HCT116 (cell line): ENCODE measurements at regions not wholly inside any gene's neighbourhood (a gene's known extent, or its start where the extent isn't known, plus 50 kb on each side); places are given as distances from the start of the nearest gene placed in this dataset.

ENCODE experiments used
- ATAC-seq: fragments of 200-7000 bp; cut with Tn5 transposase; 2 replicates; pipeline ENCODE4 v1.9.1; 2020; ENCODE audit warnings: mild to moderate bottlenecking, moderate library complexity
- BruUV-seq: library from RNA; stranded (reverse); fragments of 400-500 nt; replicated peaks from 2 replicates; lab custom pipeline; 2021; lab: Mats Ljungman, UMichigan
- CTCF ChIA-PET: fragments of 300-600 bp; sonication (Branson Sonifier 250); formaldehyde crosslinking; loops from one replicate; lab custom pipeline; 2021; ENCODE audit warnings: antibody characterized with exemption; lab: Charles Lee
- POLR2A ChIA-PET: fragments of 300-600, 350-600 bp; sonication (Branson Sonifier 250); formaldehyde crosslinking; loops from one replicate; lab custom pipeline; 2021; ENCODE audit warnings: antibody characterized with exemption; lab: Charles Lee
- RAD21 ChIA-PET, 2 experiments: fragments of 300-600 bp; sonication (Branson Sonifier 250); formaldehyde crosslinking; loops; one replicate each; lab custom pipeline; 2023; ENCODE audit warnings: low total read pairs in 2 of 2; ENCODE audit not compliant: uncharacterized antibody in 2 of 2, unreplicated experiment in 2 of 2, low non-redundant PET in 1 of 2; lab: Charles Lee
- DNase-seq: peaks from one replicate; pipeline ENCODE4 v3.0.0-alpha.2; 2010; ENCODE audit warnings: low read depth, low spot score
- H2AFZ ChIP-seq: fragments of 200-600 bp; shearing (Covaris generic), sonication (generic); 2 replicates; pipeline ENCODE4 v1.6.1; 2017; ENCODE audit warnings: low read depth, mixed run types, mixed read lengths, antibody characterized with exemption, low read length; ENCODE audit not compliant: poor library complexity, severe bottlenecking
- H3K27ac ChIP-seq: 2 replicates; pipeline ENCODE4 v1.5.1; 2012; ENCODE audit warnings: low read depth, low read length
- H3K27me3 ChIP-seq: fragments of 200-600 bp; sonication (generic); 2 replicates; pipeline ENCODE4 v1.6.1; 2016; ENCODE audit warnings: mixed run types, low read length, mixed read lengths; ENCODE audit not compliant: insufficient read depth
- H3K36me3 ChIP-seq, 2 experiments: fragments of 200-500 bp in 1 of 2; fragments of 200-600 bp in 1 of 2; sonication (Bioruptor generic) in 1 of 2; sonication (generic) in 1 of 2; 2 replicates each; pipeline versions ENCODE4 v1.5.1 to v1.6.1; 2014 to 2016; ENCODE audit warnings: low read length in 2 of 2, inconsistent platforms in 1 of 2, mixed read lengths in 1 of 2, mixed run types in 1 of 2; ENCODE audit not compliant: insufficient read depth in 2 of 2, control insufficient read depth in 1 of 2
- H3K4me1 ChIP-seq, 2 experiments: fragments of 200-600 bp in 1 of 2; sonication (generic) in 1 of 2; 2 replicates each; pipeline versions ENCODE4 v1.5.1 to v1.6.1; 2012 to 2017; ENCODE audit warnings: low read length in 2 of 2, inconsistent platforms in 1 of 2, mild to moderate bottlenecking in 1 of 2, mixed read lengths in 1 of 2, mixed run types in 1 of 2, moderate library complexity in 1 of 2; ENCODE audit not compliant: insufficient read depth in 2 of 2, control insufficient read depth in 1 of 2
- H3K4me2 ChIP-seq: fragments of 200-600 bp; sonication (generic); 2 replicates; pipeline ENCODE4 v1.6.1; 2017; ENCODE audit warnings: mixed run types, low read length, mixed read lengths
- H3K4me3 ChIP-seq, 2 experiments: fragments of 200-600 bp in 1 of 2; sonication (generic) in 1 of 2; replicated peaks in 1 of 2; 2 replicates each; pipeline ENCODE4 v1.5.1; 2011 to 2016; ENCODE audit warnings: low read length in 2 of 2, control low read depth in 1 of 2, low read depth in 1 of 2, mild to moderate bottlenecking in 1 of 2, mixed read lengths in 1 of 2, mixed run types in 1 of 2
- H3K79me2 ChIP-seq: fragments of 200-600 bp; sonication (generic); 2 replicates; pipeline ENCODE4 v1.6.1; 2017; ENCODE audit warnings: mild to moderate bottlenecking, mixed run types, low read length, moderate library complexity, mixed read lengths; ENCODE audit not compliant: insufficient read depth
- H3K9ac ChIP-seq: fragments of 200-600 bp; sonication (generic); 2 replicates; pipeline ENCODE4 v1.6.1; 2016; ENCODE audit warnings: low read length, mixed read lengths
- H3K9me2 ChIP-seq: fragments of 200-600 bp; sonication (generic), shearing (Covaris generic); 2 replicates; pipeline ENCODE4 v1.6.1; 2017; ENCODE audit warnings: mixed run types, mild to moderate bottlenecking, moderate library complexity; ENCODE audit not compliant: insufficient read depth
- H3K9me3 ChIP-seq, 2 experiments: fragments of 200-500 bp in 1 of 2; fragments of 200-600 bp in 1 of 2; sonication (Bioruptor generic) in 1 of 2; sonication (generic) in 1 of 2; 2 replicates each; pipeline ENCODE4 v1.6.1; 2014 to 2017; ENCODE audit warnings: low read length in 2 of 2, mixed read lengths in 2 of 2, inconsistent platforms in 1 of 2, low read depth in 1 of 2, mild to moderate bottlenecking in 1 of 2, mixed run types in 1 of 2, moderate library complexity in 1 of 2; ENCODE audit not compliant: control insufficient read depth in 1 of 2, insufficient read depth in 1 of 2
- H4K20me1 ChIP-seq: fragments of 200-600 bp; sonication (generic), shearing (Covaris generic); 2 replicates; pipeline ENCODE4 v1.6.1; 2017; ENCODE audit warnings: mixed run types, mild to moderate bottlenecking, moderate library complexity; ENCODE audit not compliant: insufficient read depth
- ATF3 ChIP-seq: IDR thresholded peaks from 2 replicates; pipeline ENCODE4 v1.6.1; 2012
- CEBPB ChIP-seq: IDR thresholded peaks from 2 replicates; pipeline ENCODE4 v1.6.1; 2012; ENCODE audit warnings: low read depth
- EZH2 ChIP-seq: fragments of 200-600 bp; sonication (generic); IDR thresholded peaks from 2 replicates; pipeline ENCODE4 v1.6.1; 2017; ENCODE audit warnings: antibody characterized with exemption, mixed run types
- EZH2phosphoT487 ChIP-seq: fragments of 200-600 bp; IDR thresholded peaks from 2 replicates; pipeline ENCODE4 v1.6.1; 2018; ENCODE audit warnings: antibody characterized with exemption, borderline replicate concordance
- FOSL1 ChIP-seq: IDR thresholded peaks from 2 replicates; pipeline ENCODE4 v1.6.1; 2012; ENCODE audit warnings: low read depth
- JUND ChIP-seq: IDR thresholded peaks from 2 replicates; pipeline ENCODE4 v1.6.1; 2012
- POLR2A ChIP-seq: IDR thresholded peaks from 2 replicates; pipeline ENCODE4 v1.7.0; 2011; ENCODE audit warnings: borderline replicate concordance; ENCODE audit not compliant: insufficient read depth, insufficient read length; ENCODE audit errors: extremely low read depth
- POLR2AphosphoS5 ChIP-seq: IDR thresholded peaks from 2 replicates; pipeline ENCODE4 v1.6.1; 2011; ENCODE audit warnings: mild to moderate bottlenecking, low read depth, low read length, moderate library complexity
- REST ChIP-seq: IDR thresholded peaks from 2 replicates; pipeline ENCODE4 v1.6.1; 2012; ENCODE audit warnings: low read depth
- SIN3A ChIP-seq: IDR thresholded peaks from 2 replicates; pipeline ENCODE4 v1.6.1; 2012; ENCODE audit warnings: low read depth
- SP1 ChIP-seq: IDR thresholded peaks from 2 replicates; pipeline ENCODE4 v1.6.1; 2012; ENCODE audit warnings: low read depth
- TCF7L2 ChIP-seq: IDR thresholded peaks from 2 replicates; pipeline ENCODE4 v1.7.0; 2011; ENCODE audit warnings: borderline replicate concordance, inconsistent platforms; ENCODE audit not compliant: insufficient read depth, insufficient read length; ENCODE audit errors: extremely low read depth
- ZBTB33 ChIP-seq: IDR thresholded peaks from 2 replicates; pipeline ENCODE4 v1.6.1; 2011; ENCODE audit warnings: mild to moderate bottlenecking, low read length, moderate library complexity; ENCODE audit not compliant: insufficient replicate concordance; ENCODE audit errors: extremely low read depth
- ZFX ChIP-seq: fragments of 450-650 bp; IDR thresholded peaks from 2 replicates; pipeline ENCODE4 v1.6.1; 2017
- ZNF274 ChIP-seq: fragments of 200-500 bp; sonication (Bioruptor generic); IDR thresholded peaks from 2 replicates; pipeline ENCODE4 v1.6.1; 2014; ENCODE audit warnings: mild to moderate bottlenecking, low read depth, low read length, inconsistent platforms
- intact Hi-C: fragments of 100-400 bp; cut with micrococcal nuclease; formaldehyde crosslinking; loops from 2 replicates; pipeline ENCODE4 v1.10.0; 2022

GRCh38 chr4:45043911-45044310, 317.6 kb upstream of the GNPDA2 start (continued):
- TF ChIP-seq ZBTB33 = no peak
- no peak for TF ChIP-seq CEBPB
- TF ChIP-seq FOSL1 = no peak
- no peak for TF ChIP-seq ATF3
- TF ChIP-seq ZFX = no peak
- no peak for TF ChIP-seq EZH2phosphoT487

- Histone ChIP-seq H3K36me3 (no peaks in the 10 kb centered on the region), H3K9ac (no peak overlapping the region), H3K9me3 (peaks cover 3 to 6% of the 10 kb centered on the region in 2 experiments; a peak in 2 of 4 replicates), H2AFZ (no peak overlapping the region), H3K9me2 (no peaks in the 10 kb centered on the region), H3K27ac (no peak overlapping the region), H3K27me3 (no peaks in the 10 kb centered on the region), H4K20me1 (no peaks in the 10 kb centered on the region; the same call in 1 of the 2 replicates), H3K79me2 (no peaks in the 10 kb centered on the region), H3K4me1 (no peaks in the 10 kb centered on the region), H3K4me3 (no peak overlapping the region), H3K4me2 (no peak overlapping the region)
- intact Hi-C loops = no loop called here
- ATAC-seq (no peak), DNase-seq (no peak)
- ChIA-PET POLR2A (no interaction called here), RAD21 (no interaction called here), CTCF (no interaction called here)
- TF ChIP-seq FOSL1 = no peak
- TF ChIP-seq ZNF274 = no peak
- TF ChIP-seq POLR2A = no peak
- TF ChIP-seq JUND = no peak
- no peak for TF ChIP-seq ATF3
- TF ChIP-seq EZH2phosphoT487 = no peak
- TF ChIP-seq CEBPB = no peak
- TF ChIP-seq REST = no peak
- TF ChIP-seq SIN3A = no peak
- no peak for TF ChIP-seq EZH2
- TF ChIP-seq ZBTB33 = no peak
- TF ChIP-seq POLR2AphosphoS5 = no peak
- no peak for TF ChIP-seq SP1
- no peak for TF ChIP-seq TCF7L2
- no TSS peak for BruUV-seq
Measured at GRCh38 chr4:45036677-45037076, 310.3 kb upstream of the GNPDA2 start.
